A549 (cell line): ENCODE measurements at regions not wholly inside any gene's neighbourhood (a gene's known extent, or its start where the extent isn't known, plus 50 kb on each side); places are given as distances from the start of the nearest gene placed in this dataset.

Source experiments
- ATAC-seq, 2 experiments: fragments of 200-7000 bp in 1 of 2; fragments of >200 bp in 1 of 2; cut with Nextera tagmentation in 1 of 2; cut with Tn5 transposase in 1 of 2; 3 replicates each; pipeline versions ENCODE4 v1.8.0 to v1.9.1; 2018 to 2020; ENCODE audit warnings: mild to moderate bottlenecking in 1 of 2, moderate library complexity in 1 of 2
- CTCF ChIA-PET: fragments of 300-600 bp; sonication (Branson Sonifier 250); formaldehyde crosslinking; extraction: SDS; loops from one replicate; lab custom pipeline; 2021; ENCODE audit warnings: antibody characterized with exemption, inconsistent platforms; lab: Yijun Ruan, JAX
- POLR2A ChIA-PET: fragments of 350-600 bp; formaldehyde crosslinking; extraction: SDS; loops from one replicate; lab custom pipeline; 2021; ENCODE audit warnings: antibody characterized with exemption, inconsistent platforms; lab: Yijun Ruan, JAX
- DNase-seq, 2 experiments: peaks; one replicate each; pipeline versions ENCODE4 v3.0.0 to v3.0.0-alpha.2; 2011 to 2016; ENCODE audit warnings: low read depth in 1 of 2, low spot score in 1 of 2
- FAIRE-seq: peaks from 2 replicates; lab custom pipeline; 2011; peaks lifted over from hg19 to GRCh38; lab: Jason Lieb, UNC
- H3K27ac ChIP-seq, 2 experiments: fragments of >200 bp; sonication (Bioruptor Twin); formaldehyde crosslinking; 3 replicates each; pipeline ENCODE4 v1.5.1; 2016 to 2017
- H3K4me1 ChIP-seq: fragments of >200 bp; sonication (Bioruptor Twin); formaldehyde crosslinking; 3 replicates; pipeline ENCODE4 v1.6.1; 2016
- H3K4me2 ChIP-seq: fragments of >200 bp; sonication (Bioruptor Twin); formaldehyde crosslinking; 3 replicates; pipeline ENCODE4 v1.6.1; 2016
- H3K4me3 ChIP-seq: fragments of >200 bp; sonication (Bioruptor Twin); formaldehyde crosslinking; 3 replicates; pipeline ENCODE4 v1.5.1; 2016
- H3K9me3 ChIP-seq: fragments of >200 bp; sonication (Bioruptor Twin); formaldehyde crosslinking; 3 replicates; pipeline ENCODE4 v1.6.1; 2016
- CBX2 ChIP-seq: fragments of 200-600 bp; sonication (generic); IDR thresholded peaks from 2 replicates; pipeline ENCODE4 v1.6.1; 2016; ENCODE audit warnings: low read depth, mild to moderate bottlenecking, borderline replicate concordance
- EHF ChIP-seq: fragments of 250-450 bp; sonication (Bioruptor Pico); IDR thresholded peaks from 2 replicates; pipeline ENCODE4 v1.5.0; 2020; ENCODE audit warnings: mild to moderate bottlenecking
- EHMT2 ChIP-seq: fragments of 200-600 bp; sonication (generic); IDR thresholded peaks from 2 replicates; pipeline ENCODE4 v1.6.1; 2016; ENCODE audit warnings: antibody characterized with exemption, low read depth, mild to moderate bottlenecking, moderate library complexity
- EP300 ChIP-seq, 2 experiments: fragments of >200 bp; sonication (Bioruptor Twin); formaldehyde crosslinking; IDR thresholded peaks; 2 replicates in 1 of 2; 3 replicates in 1 of 2; pipeline ENCODE4 v1.6.1; 2016 to 2017
- ESRRA ChIP-seq: fragments of 150-350 bp; IDR thresholded peaks from 2 replicates; pipeline ENCODE4 v1.6.1; 2014; ENCODE audit warnings: mild to moderate bottlenecking, low read length, borderline replicate concordance
- FOXS1 ChIP-seq: fragments of 250-450 bp; sonication (Bioruptor Pico); IDR thresholded peaks from 2 replicates; pipeline ENCODE4 v1.5.0; 2020; ENCODE audit warnings: mild to moderate bottlenecking, moderate library complexity
- HEYL ChIP-seq: fragments of 250-450 bp; sonication (Bioruptor Pico); IDR thresholded peaks from 2 replicates; pipeline ENCODE4 v1.8.0; 2021; ENCODE audit warnings: mild to moderate bottlenecking, moderate library complexity
- HMGXB4 ChIP-seq: fragments of 250-450 bp; sonication (Bioruptor Pico); IDR thresholded peaks from 2 replicates; pipeline ENCODE4 v1.5.0; 2021; ENCODE audit warnings: mild to moderate bottlenecking, moderate library complexity, borderline replicate concordance
- HOXB13 ChIP-seq: fragments of 250-450 bp; sonication (Bioruptor Pico); IDR thresholded peaks from 2 replicates; pipeline ENCODE4 v1.5.0; 2020; ENCODE audit warnings: low read depth, mild to moderate bottlenecking, moderate library complexity
- MAZ ChIP-seq: fragments of 150-350 bp; IDR thresholded peaks from 2 replicates; pipeline ENCODE4 v1.6.1; 2014; ENCODE audit warnings: antibody characterized with exemption, low read depth, low read length, borderline replicate concordance
- NR3C1 ChIP-seq: fragments of >200 bp; sonication (Bioruptor Twin); formaldehyde crosslinking; IDR thresholded peaks from 3 replicates; pipeline ENCODE4 v1.6.1; 2017
- POLR2AphosphoS2 ChIP-seq: conservative IDR thresholded peaks from 2 replicates; pipeline ENCODE4 v1.6.1; 2012; ENCODE audit warnings: low read length, improper control_type of control experiment, inconsistent platforms
- RAD21 ChIP-seq, 2 experiments: fragments of >200 bp in 1 of 2; sonication (Bioruptor Twin) in 1 of 2; formaldehyde crosslinking in 1 of 2; IDR thresholded peaks in 1 of 2; conservative IDR thresholded peaks in 1 of 2; 2 replicates in 1 of 2; 3 replicates in 1 of 2; pipeline ENCODE4 v1.6.1; 2012 to 2018; ENCODE audit warnings: inconsistent platforms in 1 of 2
- RARB ChIP-seq: fragments of 250-450 bp; sonication (Bioruptor Pico); IDR thresholded peaks from 2 replicates; pipeline ENCODE4 v1.8.0; 2021; ENCODE audit warnings: mild to moderate bottlenecking, moderate library complexity
- REST ChIP-seq: fragments of 200-600 bp; sonication (generic); IDR thresholded peaks from 2 replicates; pipeline ENCODE4 v1.6.1; 2016; ENCODE audit warnings: antibody characterized with exemption, mild to moderate bottlenecking, moderate library complexity
- RNF2 ChIP-seq: fragments of 200-600 bp; sonication (generic); IDR thresholded peaks from 2 replicates; pipeline ENCODE4 v1.6.1; 2016; ENCODE audit warnings: low read depth, mild to moderate bottlenecking, antibody characterized with exemption, moderate library complexity, borderline replicate concordance
- SMC3 ChIP-seq: fragments of >200 bp; sonication (Bioruptor Twin); formaldehyde crosslinking; IDR thresholded peaks from 3 replicates; pipeline ENCODE4 v1.6.1; 2018; ENCODE audit warnings: inconsistent platforms
- SREBF2 ChIP-seq: fragments of 450-650 bp; IDR thresholded peaks from 2 replicates; pipeline ENCODE4 v1.6.1; 2014; ENCODE audit warnings: mild to moderate bottlenecking, moderate library complexity
- WGBS: methylation state at CpG from one replicate; pipeline ENCODE4 v1.1.6; 2017; ENCODE audit errors: missing lambda C conversion rate; 5-methylcytosine and 5-hydroxymethylcytosine counted together
- TF ChIP-seq, protein P1 (sequence below): IDR thresholded peaks from 2 replicates; pipeline ENCODE4 v1.6.1; 2012
- TF ChIP-seq, protein P2 (sequence below): fragments of >200 bp; sonication (Bioruptor Twin); formaldehyde crosslinking; IDR thresholded peaks from 2 replicates; pipeline ENCODE4 v1.6.1; 2016
- TF ChIP-seq, protein P3 (sequence below): fragments of >200 bp; sonication (Bioruptor Twin); formaldehyde crosslinking; IDR thresholded peaks from 3 replicates; pipeline ENCODE4 v1.5.1; 2016

- FAIRE-seq = no peak
Measured at GRCh38 chr5:42005561-42006153, 80.6 kb downstream of the FBXO4 start.

GRCh38 chr5:42013561-42013960 is 88.5 kb downstream of the FBXO4 start:
- no peaks in the 10 kb centered on the region for H3K9me3 ChIP-seq
- no peaks in the 10 kb centered on the region for H3K4me1 ChIP-seq
- H3K4me3 ChIP-seq = no peak overlapping the region
- CTCF ChIA-PET = interaction anchor here (1.3 kb wide), 1 partner anchor 12 kb away, joined by 3 read pairs; no protein-coding TSS in a partner anchor
- FAIRE-seq = no peak
- 2% methylated on average over 5 of the region's 5 CpGs for WGBS
- no peak for DNase-seq
- POLR2A ChIA-PET = no interaction called here
- H3K4me2 ChIP-seq = no peak overlapping the region
- no peak for ATAC-seq
- no peak overlapping the region for H3K27ac ChIP-seq
- TF ChIP-seq HOXB13 (CRISPR knock-in tag) (no peak), REST (no peak), EP300 (IDR thresholded peaks at IDR 0.05) (no peak), EHF (CRISPR knock-in tag) (no peak), MAZ (no peak), EHMT2 (no peak), HEYL (CRISPR knock-in tag) (no peak), ESRRA (no peak), FOXS1 (CRISPR knock-in tag) (no peak), CBX2 (no peak), HMGXB4 (CRISPR knock-in tag) (no peak), RARB (CRISPR knock-in tag) (no peak)
- TF ChIP-seq, protein P1, sequence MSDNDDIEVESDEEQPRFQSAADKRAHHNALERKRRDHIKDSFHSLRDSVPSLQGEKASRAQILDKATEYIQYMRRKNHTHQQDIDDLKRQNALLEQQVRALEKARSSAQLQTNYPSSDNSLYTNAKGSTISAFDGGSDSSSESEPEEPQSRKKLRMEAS = no peak
- TF ChIP-seq, protein P2, sequence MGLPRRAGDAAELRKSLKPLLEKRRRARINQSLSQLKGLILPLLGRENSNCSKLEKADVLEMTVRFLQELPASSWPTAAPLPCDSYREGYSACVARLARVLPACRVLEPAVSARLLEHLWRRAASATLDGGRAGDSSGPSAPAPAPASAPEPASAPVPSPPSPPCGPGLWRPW = no peak

More at GRCh38 chr5:42005561-42006153, 80.6 kb downstream of the FBXO4 start:
- Histone ChIP-seq H3K9me3 (no peaks in the 10 kb centered on the region), H3K27ac (no peak overlapping the region), H3K4me3 (no peak overlapping the region), H3K4me2 (no peak overlapping the region), H3K4me1 (no peaks in the 10 kb centered on the region)
- 0% methylated on average over 1 of the region's 1 CpG for WGBS
- TF ChIP-seq POLR2AphosphoS2 (no peak), NR3C1 (no peak), SMC3 (0 out of 3 replicates have a peak, but pooled peaks have one; percentile 15), SREBF2 (no peak), RAD21 (conservative IDR thresholded peaks at IDR 0.05 in 1 of 2, IDR thresholded peaks at IDR 0.05 in 1 of 2) (peak in 1 of 2 experiments; percentile 20; a peak in 1 of 5 replicates), RNF2 (no peak)
- TF ChIP-seq, protein P3, sequence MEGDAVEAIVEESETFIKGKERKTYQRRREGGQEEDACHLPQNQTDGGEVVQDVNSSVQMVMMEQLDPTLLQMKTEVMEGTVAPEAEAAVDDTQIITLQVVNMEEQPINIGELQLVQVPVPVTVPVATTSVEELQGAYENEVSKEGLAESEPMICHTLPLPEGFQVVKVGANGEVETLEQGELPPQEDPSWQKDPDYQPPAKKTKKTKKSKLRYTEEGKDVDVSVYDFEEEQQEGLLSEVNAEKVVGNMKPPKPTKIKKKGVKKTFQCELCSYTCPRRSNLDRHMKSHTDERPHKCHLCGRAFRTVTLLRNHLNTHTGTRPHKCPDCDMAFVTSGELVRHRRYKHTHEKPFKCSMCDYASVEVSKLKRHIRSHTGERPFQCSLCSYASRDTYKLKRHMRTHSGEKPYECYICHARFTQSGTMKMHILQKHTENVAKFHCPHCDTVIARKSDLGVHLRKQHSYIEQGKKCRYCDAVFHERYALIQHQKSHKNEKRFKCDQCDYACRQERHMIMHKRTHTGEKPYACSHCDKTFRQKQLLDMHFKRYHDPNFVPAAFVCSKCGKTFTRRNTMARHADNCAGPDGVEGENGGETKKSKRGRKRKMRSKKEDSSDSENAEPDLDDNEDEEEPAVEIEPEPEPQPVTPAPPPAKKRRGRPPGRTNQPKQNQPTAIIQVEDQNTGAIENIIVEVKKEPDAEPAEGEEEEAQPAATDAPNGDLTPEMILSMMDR = peak; percentile 48
- DNase-seq = peak; percentile 8 to 19
- CTCF ChIA-PET = interaction anchor here (0.7 to 1.5 kb wide), 4 partner anchors 8 to 52 kb away, joined by 3 to 4 read pairs (median 3); no protein-coding TSS in a partner anchor
- POLR2A ChIA-PET = no interaction called here
- ATAC-seq = peak in 1 of 2 experiments; percentile 46; a peak in 2 of 6 replicates
